GM10266 (cell line): ENCODE measurements at regions not wholly inside any gene's neighbourhood (a gene's known extent, or its start where the extent isn't known, plus 50 kb on each side); places are given as distances from the start of the nearest gene placed in this dataset.

Experiments used
- DNase-seq: peaks from one replicate; pipeline ENCODE4 v3.0.0; 2012; ENCODE audit errors: extremely low spot score
- TF ChIP-seq, protein P1 (sequence below): IDR thresholded peaks from 2 replicates; pipeline ENCODE4 v1.5.1; 2012; ENCODE audit warnings: mild to moderate bottlenecking, low read depth; ENCODE audit not compliant: control insufficient read depth, insufficient read depth; ENCODE audit errors: missing control alignments

DNA sequence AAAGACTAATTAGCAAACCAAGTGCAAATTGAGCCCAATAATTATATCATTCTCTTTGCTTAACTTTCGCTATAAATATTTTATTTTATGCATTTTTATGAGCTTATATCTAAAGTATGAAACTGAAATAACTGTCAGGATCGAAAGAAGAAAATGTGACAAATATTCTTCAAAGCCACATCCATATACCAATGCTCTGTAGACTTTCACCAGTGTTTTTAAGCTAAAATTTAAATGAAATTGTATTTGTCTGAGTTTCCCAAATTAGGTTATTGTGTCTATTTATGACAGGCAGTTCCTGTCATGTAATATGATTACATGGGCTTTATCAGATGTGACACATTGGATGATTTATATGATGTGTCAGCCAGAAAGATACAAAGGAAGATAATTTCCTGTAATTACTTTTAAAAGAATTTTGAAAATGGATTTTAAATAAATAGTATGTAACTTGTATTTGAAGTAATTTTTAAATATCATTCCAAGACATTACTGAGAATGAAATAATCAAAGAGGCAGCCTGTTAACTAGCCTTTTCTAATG is 317.9 kb upstream of the KLF6 start:
- DNase-seq = no peak

DNA sequence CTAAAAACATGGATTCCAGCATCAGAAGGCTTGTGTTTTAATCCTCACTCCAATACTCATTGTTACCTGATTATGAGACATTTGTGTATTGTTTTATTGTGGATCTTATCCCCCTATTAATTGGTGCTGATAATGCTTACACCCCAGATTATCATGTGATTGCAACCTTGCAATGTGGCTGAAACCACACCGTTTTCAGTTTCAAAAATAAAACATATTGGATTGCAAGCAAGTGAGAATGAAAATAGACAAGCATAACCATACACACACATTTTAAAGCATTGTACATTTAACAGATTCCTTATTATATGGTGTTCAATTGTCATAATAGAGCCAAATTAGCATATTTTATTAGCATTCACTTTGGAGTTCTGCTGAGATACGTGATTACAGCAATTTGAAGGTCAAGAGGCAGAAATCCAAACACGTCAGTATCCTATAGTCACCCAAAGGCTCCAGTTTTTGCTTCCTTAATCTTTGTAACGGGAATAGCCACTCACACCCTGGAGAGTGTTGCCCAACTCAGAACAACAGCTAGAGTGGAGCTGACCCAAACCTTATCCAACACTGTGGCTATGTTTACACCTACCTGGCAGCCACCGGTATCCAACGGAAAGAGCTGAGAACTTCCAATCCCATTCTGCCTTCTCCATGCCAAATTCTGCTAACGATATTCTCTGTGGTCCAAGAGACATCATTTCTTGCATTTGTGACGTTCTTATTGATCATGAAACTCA is 317.1 kb upstream of the KLF6 start:
- TF ChIP-seq, protein P1, sequence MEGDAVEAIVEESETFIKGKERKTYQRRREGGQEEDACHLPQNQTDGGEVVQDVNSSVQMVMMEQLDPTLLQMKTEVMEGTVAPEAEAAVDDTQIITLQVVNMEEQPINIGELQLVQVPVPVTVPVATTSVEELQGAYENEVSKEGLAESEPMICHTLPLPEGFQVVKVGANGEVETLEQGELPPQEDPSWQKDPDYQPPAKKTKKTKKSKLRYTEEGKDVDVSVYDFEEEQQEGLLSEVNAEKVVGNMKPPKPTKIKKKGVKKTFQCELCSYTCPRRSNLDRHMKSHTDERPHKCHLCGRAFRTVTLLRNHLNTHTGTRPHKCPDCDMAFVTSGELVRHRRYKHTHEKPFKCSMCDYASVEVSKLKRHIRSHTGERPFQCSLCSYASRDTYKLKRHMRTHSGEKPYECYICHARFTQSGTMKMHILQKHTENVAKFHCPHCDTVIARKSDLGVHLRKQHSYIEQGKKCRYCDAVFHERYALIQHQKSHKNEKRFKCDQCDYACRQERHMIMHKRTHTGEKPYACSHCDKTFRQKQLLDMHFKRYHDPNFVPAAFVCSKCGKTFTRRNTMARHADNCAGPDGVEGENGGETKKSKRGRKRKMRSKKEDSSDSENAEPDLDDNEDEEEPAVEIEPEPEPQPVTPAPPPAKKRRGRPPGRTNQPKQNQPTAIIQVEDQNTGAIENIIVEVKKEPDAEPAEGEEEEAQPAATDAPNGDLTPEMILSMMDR = no peak
- DNase-seq = no peak

More for the DNA sequence above, 317.9 kb upstream of the KLF6 start:
- TF ChIP-seq, protein P1 = no peak

DNA sequence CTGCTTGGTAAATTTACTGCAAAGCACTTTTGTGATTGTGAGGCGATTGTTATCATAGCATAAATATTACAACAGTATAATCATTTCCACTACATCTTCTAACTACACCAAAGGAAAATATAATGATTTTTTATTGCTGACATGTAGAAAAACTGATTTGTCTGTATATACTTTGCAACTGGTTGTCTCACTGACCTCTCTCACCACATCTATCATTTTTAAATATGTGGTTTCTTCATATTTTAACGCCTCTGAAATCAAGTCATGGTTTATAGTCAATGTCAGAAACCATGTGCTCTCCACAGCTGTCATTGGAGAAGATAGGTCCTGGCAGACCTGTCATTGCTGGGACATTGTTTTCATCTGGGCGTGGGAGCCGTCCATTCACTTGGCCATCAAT is 315.4 kb upstream of the KLF6 start:
- TF ChIP-seq, protein P1 = no peak
- DNase-seq = no peak

DNA sequence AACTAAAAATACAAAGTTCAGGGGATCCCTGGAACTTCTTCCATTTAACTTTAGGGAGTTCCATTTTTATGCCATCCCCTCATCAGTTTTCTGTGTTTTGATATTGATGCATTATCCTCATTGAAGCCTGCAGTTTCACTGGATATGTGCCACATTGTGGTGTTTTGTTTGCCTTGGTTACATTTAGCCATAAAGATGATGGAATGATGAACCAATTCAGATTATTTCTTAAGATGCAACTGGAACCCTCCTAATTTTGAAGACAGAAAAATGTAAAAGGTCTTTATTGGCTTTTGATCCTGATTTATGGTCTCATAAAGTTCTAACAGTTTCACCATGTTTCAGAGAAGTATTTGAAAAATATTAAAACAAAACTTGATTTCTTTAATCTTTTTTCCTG is 314.2 kb upstream of the KLF6 start:
- no peak for DNase-seq
- TF ChIP-seq, protein P1 = no peak

DNA sequence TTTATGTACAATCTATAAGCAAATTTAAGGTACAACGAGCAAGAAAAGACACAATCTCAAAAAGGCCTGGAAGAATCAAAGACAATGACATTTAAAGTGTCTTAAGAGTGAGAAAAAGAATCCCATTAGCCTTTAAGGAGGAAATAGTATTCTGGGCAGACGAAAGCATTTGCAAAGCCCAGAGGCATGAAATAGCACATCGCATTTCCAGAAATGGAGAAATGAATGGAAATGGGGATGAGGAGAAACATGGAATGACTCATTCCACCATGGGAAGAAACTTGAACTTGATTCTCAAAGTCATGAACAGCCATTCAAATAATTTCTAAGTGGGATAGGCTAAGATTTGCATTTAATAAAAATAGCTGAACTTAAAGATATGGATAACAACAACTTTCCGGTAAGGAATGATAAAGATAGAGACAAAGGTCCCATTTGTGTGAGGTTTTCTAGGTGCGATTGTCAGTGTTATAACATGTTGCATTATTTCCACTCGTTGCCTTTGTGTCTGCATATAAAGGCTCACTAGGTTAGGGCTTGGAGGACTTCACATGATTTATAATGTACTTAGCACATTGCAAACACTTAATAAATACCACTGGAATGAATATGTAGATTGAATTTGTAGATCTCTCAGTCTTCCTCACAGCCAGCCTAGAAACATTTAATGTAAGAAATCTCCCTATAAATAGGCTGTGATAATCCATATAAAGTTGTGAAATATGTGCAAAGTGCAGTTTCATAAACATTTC is 310.3 kb upstream of the KLF6 start:
- DNase-seq = no peak
- TF ChIP-seq, protein P1 = no peak

DNA sequence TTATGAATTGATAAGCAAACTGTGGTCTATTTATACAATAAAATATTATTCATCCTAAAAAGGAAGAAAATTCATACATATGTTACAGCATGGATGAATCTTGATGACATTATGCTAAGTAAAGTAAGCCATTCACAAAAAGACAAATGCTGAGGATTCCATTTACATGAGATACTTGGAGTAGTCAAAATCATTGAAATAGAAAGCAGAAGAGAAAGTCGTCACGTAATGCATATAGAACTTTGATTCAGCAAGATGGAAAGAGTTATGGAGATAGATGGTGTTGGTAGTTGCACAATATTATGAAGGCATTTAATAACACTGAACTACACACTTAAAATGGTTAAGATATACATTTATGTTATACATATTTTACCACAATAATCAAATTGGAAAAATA is 309.7 kb upstream of the KLF6 start:
- DNase-seq = no peak
- TF ChIP-seq, protein P1 = no peak

- TF ChIP-seq, protein P1 = no peak
- no peak for DNase-seq
Measured at GRCh38 chr10:4093438-4093837, 308.4 kb upstream of the KLF6 start.
